ENCODE measurements at regions not wholly inside any gene's neighbourhood (a gene's known extent, or its start where the extent isn't known, plus 50 kb on each side); places are given as distances from the start of the nearest gene placed in this dataset.

GRCh38 chr2:16032282-16033031 lies 92.1 kb downstream of the MYCN start:
- TF ChIP-seq POLR2A (IDR thresholded peaks at IDR 0.05) = no peak
- no peak for TF ChIP-seq CTCF (IDR thresholded peaks at IDR 0.05)
